ENCODE measurements at regions not wholly inside any gene's neighbourhood (a gene's known extent, or its start where the extent isn't known, plus 50 kb on each side); places are given as distances from the start of the nearest gene placed in this dataset.

DNA sequence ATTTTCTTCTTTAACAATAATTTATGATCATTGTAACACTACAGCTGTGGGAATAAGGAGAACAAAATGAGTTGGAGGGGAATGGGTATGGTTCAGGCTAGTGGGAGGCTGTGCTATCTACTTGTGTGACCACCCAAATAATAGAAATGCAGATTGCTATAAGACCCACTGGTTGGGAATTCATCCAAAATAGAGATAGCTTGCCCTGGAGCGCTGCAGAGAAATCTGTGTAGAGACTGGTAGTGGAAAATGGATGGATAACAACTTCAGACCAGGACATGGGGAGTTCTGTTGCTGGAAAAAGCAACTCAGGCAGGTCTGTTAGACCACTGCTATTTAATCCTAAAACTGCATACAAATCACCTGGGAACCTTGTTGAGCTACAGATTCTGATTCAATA lies 137.1 kb upstream of the MKLN1 start:
- TF ChIP-seq, protein P1, sequence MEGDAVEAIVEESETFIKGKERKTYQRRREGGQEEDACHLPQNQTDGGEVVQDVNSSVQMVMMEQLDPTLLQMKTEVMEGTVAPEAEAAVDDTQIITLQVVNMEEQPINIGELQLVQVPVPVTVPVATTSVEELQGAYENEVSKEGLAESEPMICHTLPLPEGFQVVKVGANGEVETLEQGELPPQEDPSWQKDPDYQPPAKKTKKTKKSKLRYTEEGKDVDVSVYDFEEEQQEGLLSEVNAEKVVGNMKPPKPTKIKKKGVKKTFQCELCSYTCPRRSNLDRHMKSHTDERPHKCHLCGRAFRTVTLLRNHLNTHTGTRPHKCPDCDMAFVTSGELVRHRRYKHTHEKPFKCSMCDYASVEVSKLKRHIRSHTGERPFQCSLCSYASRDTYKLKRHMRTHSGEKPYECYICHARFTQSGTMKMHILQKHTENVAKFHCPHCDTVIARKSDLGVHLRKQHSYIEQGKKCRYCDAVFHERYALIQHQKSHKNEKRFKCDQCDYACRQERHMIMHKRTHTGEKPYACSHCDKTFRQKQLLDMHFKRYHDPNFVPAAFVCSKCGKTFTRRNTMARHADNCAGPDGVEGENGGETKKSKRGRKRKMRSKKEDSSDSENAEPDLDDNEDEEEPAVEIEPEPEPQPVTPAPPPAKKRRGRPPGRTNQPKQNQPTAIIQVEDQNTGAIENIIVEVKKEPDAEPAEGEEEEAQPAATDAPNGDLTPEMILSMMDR (conservative IDR thresholded peaks at IDR 0.05; ENCODE audit: low read depth, low read length) = no peak
- no peak for TF ChIP-seq EZH2 (IDR thresholded peaks at IDR 0.05; ENCODE audit: borderline replicate concordance, low read depth, low read length, poor library complexity, severe bottlenecking)

Data from A673 (cell line).